Transverse colon (tissue), 3 donors: ENCODE measurements at regions not wholly inside any gene's neighbourhood (a gene's known extent, or its start where the extent isn't known, plus 50 kb on each side); places are given as distances from the start of the nearest gene placed in this dataset.

Experiments
- CTCF ChIP-seq, 5 experiments: fragments of 200-600 bp in 3 of 5; fragments of 450-650 bp in 2 of 5; sonication (generic) in 3 of 5; IDR thresholded peaks; 1 replicate in 2 of 5; 2 replicates in 3 of 5; pipeline ENCODE4 v1.5.1; 2016 to 2017; ENCODE audit warnings: antibody characterized with exemption in 5 of 5, inconsistent platforms in 3 of 5, mild to moderate bottlenecking in 2 of 5, moderate library complexity in 1 of 5
- EP300 ChIP-seq: sonication (generic); formaldehyde crosslinking; IDR thresholded peaks from one replicate; pipeline ENCODE4 v1.6.1; 2017; ENCODE audit warnings: antibody characterized with exemption, low read depth
- POLR2A ChIP-seq: fragments of 450-650 bp; IDR thresholded peaks from one replicate; pipeline ENCODE4 v1.6.1; 2016; ENCODE audit warnings: antibody characterized with exemption, mild to moderate bottlenecking, moderate library complexity

DNA sequence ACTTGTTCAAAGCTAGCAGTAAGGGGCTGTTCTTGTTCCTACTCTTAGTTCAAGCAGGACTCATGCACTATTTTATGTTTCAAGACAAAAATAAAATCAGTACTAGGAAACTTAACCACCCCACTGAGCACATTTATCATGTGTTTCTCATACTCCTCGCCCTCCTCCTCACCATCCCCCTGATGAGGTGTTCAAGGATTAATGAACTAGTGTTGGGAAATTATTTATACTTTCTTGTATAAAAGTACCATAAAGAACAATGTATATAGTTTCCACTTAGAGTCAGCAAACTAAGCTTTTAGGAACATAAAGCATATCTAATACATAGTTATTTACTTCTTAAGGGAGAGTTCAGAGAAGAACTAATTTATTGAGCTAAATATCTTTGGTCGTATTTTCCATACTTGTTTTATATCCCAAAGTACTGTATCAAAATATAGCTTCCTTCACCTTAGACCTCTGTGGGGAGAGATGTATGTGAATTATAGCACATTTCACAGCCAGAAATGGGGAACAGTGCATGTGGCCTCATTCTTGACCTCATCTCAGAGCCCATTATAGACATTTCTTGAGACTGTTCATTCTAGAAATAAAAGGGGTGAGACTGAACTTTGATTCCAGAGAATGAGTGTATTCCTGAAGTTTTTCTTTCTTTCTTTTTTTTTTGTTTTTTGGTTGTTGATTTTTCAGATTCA lies 326.5 kb upstream of the MAP3K7 start:
- TF ChIP-seq CTCF (IDR thresholded peaks at IDR 0.05) (no peak), POLR2A (no peak), EP300 (no peak)
